ENCODE measurements at regions not wholly inside any gene's neighbourhood (a gene's known extent, or its start where the extent isn't known, plus 50 kb on each side); places are given as distances from the start of the nearest gene placed in this dataset.

DNA sequence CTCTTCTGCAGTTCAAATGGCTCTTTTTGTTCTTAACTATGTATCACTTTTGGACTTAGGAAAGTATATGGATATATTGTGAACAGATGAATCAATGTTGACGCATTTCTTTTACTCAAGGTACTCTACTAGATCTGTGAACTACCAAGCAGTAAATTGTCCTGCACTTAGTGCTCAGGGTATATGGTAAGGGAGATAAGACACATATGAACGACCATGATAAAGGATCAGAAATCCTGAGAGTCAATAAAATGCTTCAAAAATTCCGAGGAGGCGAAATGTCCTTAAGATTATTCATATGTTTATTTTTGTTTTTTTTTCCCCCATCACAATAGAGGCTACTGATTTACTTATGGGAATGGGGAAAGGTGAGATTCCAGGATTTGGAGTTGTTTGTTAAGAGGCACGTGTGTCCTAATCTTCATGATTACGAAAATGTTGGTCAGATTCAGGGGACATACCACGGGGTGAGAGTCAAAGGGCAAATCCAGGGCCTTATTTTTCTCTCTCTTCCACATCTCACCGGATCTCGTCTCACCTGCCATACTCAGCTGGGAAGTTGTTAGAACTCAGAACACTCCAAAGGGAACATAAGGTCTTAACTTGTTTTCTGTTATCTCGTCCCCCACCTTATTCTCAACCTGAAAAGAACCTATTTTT is 475.1 kb upstream of the TBL1XR1 start:
- Histone ChIP-seq H3K79me1 (ENCODE audit: low read length) (no peaks in the 10 kb centered on the region), H3K4me3 (ENCODE audit: low read length) (no peak overlapping the region), H4K5ac (ENCODE audit: low read length) (no peak overlapping the region), H3K36me3 (ENCODE audit: control insufficient read depth, insufficient read depth, low read length) (no peaks in the 10 kb centered on the region), H2AK5ac (ENCODE audit: low read length) (no peak overlapping the region), H3K79me2 (ENCODE audit: control insufficient read depth, insufficient read depth, low read length) (no peaks in the 10 kb centered on the region), H3K56ac (ENCODE audit: low read length) (no peak overlapping the region), H3K23ac (ENCODE audit: low read length) (no peak overlapping the region), H3K4me2 (ENCODE audit: low read length) (no peak overlapping the region), H2BK15ac (replicated peaks; ENCODE audit: low read depth) (no peak overlapping the region), H3K18ac (ENCODE audit: low read length) (peak overlapping the region; percentile 64), H2BK120ac (ENCODE audit: low read depth, low read length) (no peak overlapping the region), H3K4ac (ENCODE audit: low read depth, low read length) (no peak overlapping the region), H3K4me1 (ENCODE audit: control insufficient read depth, low read depth, low read length) (no peaks in the 10 kb centered on the region), H4K8ac (ENCODE audit: low read depth, low read length) (no peak overlapping the region), H3K9ac (ENCODE audit: low read length) (no peak overlapping the region), H2BK5ac (ENCODE audit: low read length) (no peak overlapping the region), H3K27ac (ENCODE audit: low read depth, low read length) (no peak overlapping the region), H3K27me3 (ENCODE audit: insufficient read depth, low read length, poor library complexity) (no peaks in the 10 kb centered on the region)
- WGBS (ENCODE audit: extremely low coverage, insufficient coverage, low lambda C conversion rate): no CpG with 5 or more reads among the region's 10 CpGs
- no peak for DNase-seq

DNA sequence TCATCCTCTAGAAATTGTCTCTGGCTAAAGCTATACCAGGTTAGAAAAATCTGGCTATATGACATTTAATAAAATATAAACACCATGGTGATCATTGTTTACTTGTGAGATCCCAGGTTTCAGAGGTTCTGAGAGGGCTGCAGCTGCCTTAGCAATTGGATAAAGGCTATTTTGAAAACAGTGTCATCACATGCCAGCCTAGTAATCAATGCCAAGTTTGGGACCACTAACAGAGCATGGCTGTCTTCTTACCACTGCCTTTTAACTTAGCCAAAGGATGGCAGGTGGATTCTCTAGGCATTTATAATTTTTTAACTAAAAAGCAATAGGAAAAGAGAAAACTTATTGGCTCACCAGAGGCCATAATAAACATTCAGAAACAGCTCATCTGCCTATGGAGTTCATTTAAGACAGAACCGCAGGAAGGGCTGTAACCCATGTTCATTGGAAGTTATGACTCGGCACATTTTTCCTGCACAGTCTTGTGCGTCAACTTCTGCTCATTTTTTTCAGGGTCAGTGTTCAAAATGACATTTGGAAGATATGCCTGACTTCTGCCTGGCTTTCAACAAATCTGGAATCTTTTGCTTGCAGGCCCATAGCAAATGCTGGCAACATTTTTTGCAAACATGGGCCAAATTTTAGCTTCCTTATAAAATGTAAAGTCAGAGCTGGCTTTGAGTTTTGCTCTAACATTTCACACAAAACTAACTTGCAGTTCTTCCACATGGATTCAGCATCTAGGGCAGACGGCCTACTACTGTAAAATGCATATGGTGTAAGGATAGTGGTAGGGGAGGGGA is 476.0 kb upstream of the TBL1XR1 start:
- Histone ChIP-seq H2BK5ac (ENCODE audit: low read length) (no peak overlapping the region), H2BK15ac (replicated peaks; ENCODE audit: low read depth) (peak overlapping the region; percentile 74), H3K4me1 (ENCODE audit: control insufficient read depth, low read depth, low read length) (no peaks in the 10 kb centered on the region), H3K27me3 (ENCODE audit: insufficient read depth, low read length, poor library complexity) (no peaks in the 10 kb centered on the region), H3K9ac (ENCODE audit: low read length) (no peak overlapping the region), H3K18ac (ENCODE audit: low read length) (peak overlapping the region; percentile 41), H3K36me3 (ENCODE audit: control insufficient read depth, insufficient read depth, low read length) (no peaks in the 10 kb centered on the region), H3K4me2 (ENCODE audit: low read length) (no peak overlapping the region), H3K27ac (ENCODE audit: low read depth, low read length) (no peak overlapping the region), H3K79me1 (ENCODE audit: low read length) (no peaks in the 10 kb centered on the region), H2AK5ac (ENCODE audit: low read length) (peak overlapping the region; percentile 14), H3K79me2 (ENCODE audit: control insufficient read depth, insufficient read depth, low read length) (no peaks in the 10 kb centered on the region), H4K8ac (ENCODE audit: low read depth, low read length) (no peak overlapping the region), H3K23ac (ENCODE audit: low read length) (no peak overlapping the region), H2BK120ac (ENCODE audit: low read depth, low read length) (no peak overlapping the region), H3K4me3 (ENCODE audit: low read length) (no peak overlapping the region), H3K4ac (ENCODE audit: low read depth, low read length) (no peak overlapping the region), H3K56ac (ENCODE audit: low read length) (no peak overlapping the region), H4K5ac (ENCODE audit: low read length) (no peak overlapping the region)
- no CpG with 5 or more reads among the region's 4 CpGs for WGBS (ENCODE audit: extremely low coverage, insufficient coverage, low lambda C conversion rate)
- DNase-seq: no peak

DNA sequence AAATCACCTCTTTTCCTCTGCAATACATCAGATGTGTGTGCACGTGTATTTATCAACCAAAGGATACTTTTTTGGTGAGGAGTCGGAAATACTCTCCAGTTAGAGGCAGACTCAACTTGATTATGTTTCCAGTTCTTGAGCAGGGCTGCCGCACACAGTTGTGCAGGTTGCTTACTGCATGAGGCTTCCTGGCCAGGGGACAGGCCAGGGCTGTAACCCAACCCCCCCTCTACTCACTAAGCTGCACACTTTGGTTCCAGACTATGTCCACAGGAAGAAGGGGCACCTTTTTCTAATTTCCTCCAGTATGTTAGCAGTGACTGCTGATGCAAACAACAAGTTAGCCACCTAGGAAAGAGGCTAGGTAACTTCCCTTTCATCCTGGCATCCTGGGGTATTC is 476.9 kb upstream of the TBL1XR1 start:
- DNase-seq: no peak

DNA sequence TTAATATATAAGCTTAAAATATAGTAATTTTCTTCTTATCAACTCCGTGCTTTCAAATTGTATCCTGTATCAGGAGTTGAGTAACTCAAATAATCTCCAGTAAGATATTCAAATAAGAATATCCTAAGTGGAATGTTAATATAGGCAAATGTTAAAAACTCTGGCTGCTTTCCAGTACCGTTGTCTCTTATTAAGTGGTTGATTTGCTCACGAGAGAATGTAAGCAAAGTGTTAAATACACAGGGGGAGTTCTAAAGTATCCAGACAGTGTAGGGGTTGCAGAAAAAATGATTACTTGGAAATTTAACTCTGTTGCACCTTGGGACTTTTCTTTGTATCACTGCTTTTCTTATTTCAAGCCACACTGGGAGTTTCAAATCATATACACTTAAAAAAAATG is 478.9 kb upstream of the TBL1XR1 start:
- no peak overlapping the region for H2BK120ac ChIP-seq (ENCODE audit: low read depth, low read length)

More for the DNA sequence above, 476.9 kb upstream of the TBL1XR1 start:
- Histone ChIP-seq H3K18ac (ENCODE audit: low read length) (no peak overlapping the region), H3K56ac (ENCODE audit: low read length) (no peak overlapping the region), H4K8ac (ENCODE audit: low read depth, low read length) (no peak overlapping the region), H3K27ac (ENCODE audit: low read depth, low read length) (no peak overlapping the region), H3K23ac (ENCODE audit: low read length) (no peak overlapping the region), H3K27me3 (ENCODE audit: insufficient read depth, low read length, poor library complexity) (no peaks in the 10 kb centered on the region), H3K4ac (ENCODE audit: low read depth, low read length) (no peak overlapping the region), H3K79me1 (ENCODE audit: low read length) (no peaks in the 10 kb centered on the region), H2BK120ac (ENCODE audit: low read depth, low read length) (no peak overlapping the region), H3K79me2 (ENCODE audit: control insufficient read depth, insufficient read depth, low read length) (no peaks in the 10 kb centered on the region), H4K5ac (ENCODE audit: low read length) (no peak overlapping the region), H2BK5ac (ENCODE audit: low read length) (no peak overlapping the region), H3K4me1 (ENCODE audit: control insufficient read depth, low read depth, low read length) (no peaks in the 10 kb centered on the region), H3K4me3 (ENCODE audit: low read length) (no peak overlapping the region), H3K36me3 (ENCODE audit: control insufficient read depth, insufficient read depth, low read length) (no peaks in the 10 kb centered on the region), H2BK15ac (replicated peaks; ENCODE audit: low read depth) (no peak overlapping the region), H3K9ac (ENCODE audit: low read length) (no peak overlapping the region), H3K4me2 (ENCODE audit: low read length) (no peak overlapping the region), H2AK5ac (ENCODE audit: low read length) (no peak overlapping the region)
- no CpG with 5 or more reads among the region's 3 CpGs for WGBS (ENCODE audit: extremely low coverage, insufficient coverage, low lambda C conversion rate)

DNA sequence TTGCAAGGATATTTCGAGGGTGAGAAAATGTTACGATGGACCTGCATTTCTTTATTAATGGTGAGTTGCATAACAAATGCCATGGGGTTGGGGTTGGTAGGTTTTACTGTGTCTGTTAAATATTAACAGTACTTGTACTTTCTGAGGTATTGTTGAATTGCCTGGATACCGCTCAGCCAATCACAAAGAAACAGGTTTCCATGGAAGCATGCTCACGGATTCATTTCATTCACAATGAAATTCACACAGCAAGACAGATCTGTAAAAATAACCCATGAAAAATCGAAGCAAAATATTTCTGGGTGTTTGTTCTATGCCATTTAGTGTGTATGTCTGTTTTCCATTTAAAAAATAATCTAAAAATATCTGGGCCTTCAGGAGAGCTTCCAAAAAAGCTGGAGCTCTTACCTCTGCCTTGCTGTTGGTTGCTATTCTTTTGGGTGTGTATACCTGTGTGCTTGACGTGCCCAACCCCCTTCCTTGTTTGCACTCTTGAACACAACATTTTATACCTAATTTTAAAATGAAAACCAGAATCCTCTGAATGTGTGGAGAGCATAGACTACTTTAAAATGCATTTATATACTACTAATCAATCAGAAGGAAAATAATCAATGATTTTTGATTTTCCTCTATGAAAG is 479.8 kb upstream of the TBL1XR1 start:
- Histone ChIP-seq H3K9ac (ENCODE audit: low read length) (no peak overlapping the region), H3K27me3 (ENCODE audit: insufficient read depth, low read length, poor library complexity) (no peaks in the 10 kb centered on the region), H3K4me1 (ENCODE audit: control insufficient read depth, low read depth, low read length) (peaks cover 2% of the 10 kb centered on the region), H2BK120ac (ENCODE audit: low read depth, low read length) (no peak overlapping the region), H3K79me2 (ENCODE audit: control insufficient read depth, insufficient read depth, low read length) (no peaks in the 10 kb centered on the region), H3K56ac (ENCODE audit: low read length) (no peak overlapping the region), H3K27ac (ENCODE audit: low read depth, low read length) (no peak overlapping the region), H3K4ac (ENCODE audit: low read depth, low read length) (no peak overlapping the region), H3K4me3 (ENCODE audit: low read length) (no peak overlapping the region), H4K8ac (ENCODE audit: low read depth, low read length) (no peak overlapping the region), H4K5ac (ENCODE audit: low read length) (no peak overlapping the region), H3K36me3 (ENCODE audit: control insufficient read depth, insufficient read depth, low read length) (no peaks in the 10 kb centered on the region), H2BK15ac (replicated peaks; ENCODE audit: low read depth) (no peak overlapping the region), H2BK5ac (ENCODE audit: low read length) (no peak overlapping the region), H2AK5ac (ENCODE audit: low read length) (no peak overlapping the region), H3K4me2 (ENCODE audit: low read length) (no peak overlapping the region), H3K18ac (ENCODE audit: low read length) (no peak overlapping the region), H3K23ac (ENCODE audit: low read length) (no peak overlapping the region), H3K79me1 (ENCODE audit: low read length) (no peaks in the 10 kb centered on the region)
- DNase-seq: peak; percentile 26
- WGBS (ENCODE audit: extremely low coverage, insufficient coverage, low lambda C conversion rate): no CpG with 5 or more reads among the region's 6 CpGs

More for the DNA sequence above, 478.9 kb upstream of the TBL1XR1 start:
- H3K79me1 ChIP-seq (ENCODE audit: low read length): no peaks in the 10 kb centered on the region
- H3K9ac ChIP-seq (ENCODE audit: low read length): no peak overlapping the region
- H3K36me3 ChIP-seq (ENCODE audit: control insufficient read depth, insufficient read depth, low read length): no peaks in the 10 kb centered on the region
- H3K79me2 ChIP-seq (ENCODE audit: control insufficient read depth, insufficient read depth, low read length): no peaks in the 10 kb centered on the region
- WGBS (ENCODE audit: extremely low coverage, insufficient coverage, low lambda C conversion rate): no CpG with 5 or more reads among the region's 3 CpGs
- no peak overlapping the region for H3K4me2 ChIP-seq (ENCODE audit: low read length)
- no peak overlapping the region for H2BK15ac ChIP-seq (replicated peaks; ENCODE audit: low read depth)
- H3K4ac ChIP-seq (ENCODE audit: low read depth, low read length): no peak overlapping the region
- no peak overlapping the region for H3K56ac ChIP-seq (ENCODE audit: low read length)
- H4K8ac ChIP-seq (ENCODE audit: low read depth, low read length): no peak overlapping the region
- H3K4me3 ChIP-seq (ENCODE audit: low read length): no peak overlapping the region
- H3K23ac ChIP-seq (ENCODE audit: low read length): no peak overlapping the region
- H3K4me1 ChIP-seq (ENCODE audit: control insufficient read depth, low read depth, low read length): peaks cover 2% of the 10 kb centered on the region
- H2AK5ac ChIP-seq (ENCODE audit: low read length): no peak overlapping the region
- H2BK5ac ChIP-seq (ENCODE audit: low read length): no peak overlapping the region
- DNase-seq: no peak
- no peak overlapping the region for H4K5ac ChIP-seq (ENCODE audit: low read length)
- H3K27me3 ChIP-seq (ENCODE audit: insufficient read depth, low read length, poor library complexity): no peaks in the 10 kb centered on the region
- H3K18ac ChIP-seq (ENCODE audit: low read length): no peak overlapping the region
- no peak overlapping the region for H3K27ac ChIP-seq (ENCODE audit: low read depth, low read length)

All from mesendoderm (in vitro differentiated cells).